Smooth muscle cell (in vitro differentiated cells): ENCODE measurements at regions not wholly inside any gene's neighbourhood (a gene's known extent, or its start where the extent isn't known, plus 50 kb on each side); places are given as distances from the start of the nearest gene placed in this dataset. TPM values are rescaled to one million over a fixed set of nuclear protein-coding genes. Genes with fewer than 3 reads are reported as not detected.

Experiments used
- DNase-seq: peaks from one replicate; lab custom pipeline; 2025; ENCODE audit not compliant: unreplicated experiment; lab: John Stamatoyannopoulos, UW
- H2AFZ ChIP-seq: fragments of 200-600 bp; sonication (generic); 2 replicates; pipeline ENCODE4 v1.6.0; 2016; ENCODE audit warnings: antibody characterized with exemption, low read depth, mild to moderate bottlenecking
- H3F3A ChIP-seq: fragments of 200-600 bp; sonication (generic); 2 replicates; pipeline ENCODE4 v1.6.0; 2017; ENCODE audit warnings: antibody characterized with exemption, low read depth
- H3K27ac ChIP-seq: fragments of 200-600 bp; sonication (generic); 2 replicates; pipeline ENCODE4 v1.5.1; 2016; ENCODE audit warnings: low read depth, mild to moderate bottlenecking
- H3K27me3 ChIP-seq: fragments of 200-600 bp; sonication (generic); 2 replicates; pipeline ENCODE4 v1.6.1; 2016; ENCODE audit warnings: low read depth, mild to moderate bottlenecking
- H3K36me3 ChIP-seq: fragments of 200-600 bp; sonication (generic); 2 replicates; pipeline ENCODE4 v1.5.1; 2016; ENCODE audit warnings: low read depth
- H3K4me1 ChIP-seq: fragments of 200-600 bp; sonication (generic); 2 replicates; pipeline ENCODE4 v1.5.1; 2016; ENCODE audit warnings: low read depth
- H3K4me2 ChIP-seq: fragments of 200-600 bp; sonication (generic); 2 replicates; pipeline ENCODE4 v1.6.0; 2016; ENCODE audit warnings: mild to moderate bottlenecking
- H3K4me3 ChIP-seq: fragments of 200-600 bp; sonication (generic); 2 replicates; pipeline ENCODE4 v1.5.1; 2016; ENCODE audit warnings: mild to moderate bottlenecking
- H3K79me2 ChIP-seq: fragments of 200-600 bp; sonication (generic); 2 replicates; pipeline ENCODE4 v1.6.0; 2016; ENCODE audit warnings: low read depth, mild to moderate bottlenecking
- H3K9ac ChIP-seq: fragments of 200-600 bp; sonication (generic); 2 replicates; pipeline ENCODE4 v1.6.0; 2016; ENCODE audit warnings: low read depth
- H3K9me3 ChIP-seq: fragments of 200-600 bp; sonication (generic); replicated peaks from 2 replicates; pipeline ENCODE4 v1.5.1; 2016; ENCODE audit warnings: low read depth
- H4K20me1 ChIP-seq: fragments of 200-600 bp; sonication (generic); 2 replicates; pipeline ENCODE4 v1.6.0; 2016; ENCODE audit warnings: low read depth
- WGBS: methylation state at CpG from one replicate; pipeline ENCODE4 v1.1.7; 2016; ENCODE audit warnings: low lambda C conversion rate; 5-methylcytosine and 5-hydroxymethylcytosine counted together
- small RNA-seq: library from RNA; depleted of rRNA; stranded (forward); fragments of <200 nt; gene quantifications from one replicate; pipeline ENCODE3, GENCODE V24; 2014
- TF ChIP-seq, protein P1 (sequence below): fragments of 200-600 bp; sonication (generic); IDR thresholded peaks from 2 replicates; pipeline ENCODE4 v1.5.1; 2017; ENCODE audit warnings: borderline replicate concordance, mild to moderate bottlenecking, antibody characterized with exemption; ENCODE audit not compliant: insufficient read depth, poor library complexity, severe bottlenecking

DNA sequence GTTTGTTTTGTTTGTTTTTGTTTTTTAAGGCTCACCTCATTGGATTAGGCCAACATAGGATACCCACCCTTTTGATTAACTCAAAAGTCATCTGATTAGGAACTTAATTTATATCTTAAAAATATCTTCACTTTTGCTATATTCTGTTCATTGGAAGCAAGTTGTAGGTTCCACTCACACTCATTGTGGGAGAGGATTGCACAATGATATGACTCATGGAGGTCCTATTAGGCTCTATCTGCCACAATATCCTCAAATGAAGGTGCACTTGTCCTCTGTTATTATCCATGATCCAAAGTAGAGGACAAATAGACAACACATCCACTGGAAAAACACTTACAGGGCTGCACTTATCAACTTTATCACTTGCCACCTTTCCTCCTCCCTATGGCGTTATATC, 60.5 kb upstream of the ADAMTS3 start:
- H4K20me1 ChIP-seq = no peaks in the 10 kb centered on the region
- no peak overlapping the region for H3K9ac ChIP-seq
- no peak for DNase-seq
- 100% methylated on average over 1 of the region's 1 CpG for WGBS
- H3F3A ChIP-seq = no peaks in the 10 kb centered on the region
- no peak overlapping the region for H3K4me3 ChIP-seq
- no peaks in the 10 kb centered on the region for H3K9me3 ChIP-seq
- H3K4me1 ChIP-seq = no peaks in the 10 kb centered on the region
- TF ChIP-seq, protein P1, sequence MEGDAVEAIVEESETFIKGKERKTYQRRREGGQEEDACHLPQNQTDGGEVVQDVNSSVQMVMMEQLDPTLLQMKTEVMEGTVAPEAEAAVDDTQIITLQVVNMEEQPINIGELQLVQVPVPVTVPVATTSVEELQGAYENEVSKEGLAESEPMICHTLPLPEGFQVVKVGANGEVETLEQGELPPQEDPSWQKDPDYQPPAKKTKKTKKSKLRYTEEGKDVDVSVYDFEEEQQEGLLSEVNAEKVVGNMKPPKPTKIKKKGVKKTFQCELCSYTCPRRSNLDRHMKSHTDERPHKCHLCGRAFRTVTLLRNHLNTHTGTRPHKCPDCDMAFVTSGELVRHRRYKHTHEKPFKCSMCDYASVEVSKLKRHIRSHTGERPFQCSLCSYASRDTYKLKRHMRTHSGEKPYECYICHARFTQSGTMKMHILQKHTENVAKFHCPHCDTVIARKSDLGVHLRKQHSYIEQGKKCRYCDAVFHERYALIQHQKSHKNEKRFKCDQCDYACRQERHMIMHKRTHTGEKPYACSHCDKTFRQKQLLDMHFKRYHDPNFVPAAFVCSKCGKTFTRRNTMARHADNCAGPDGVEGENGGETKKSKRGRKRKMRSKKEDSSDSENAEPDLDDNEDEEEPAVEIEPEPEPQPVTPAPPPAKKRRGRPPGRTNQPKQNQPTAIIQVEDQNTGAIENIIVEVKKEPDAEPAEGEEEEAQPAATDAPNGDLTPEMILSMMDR = no peak
- H3K79me2 ChIP-seq = no peaks in the 10 kb centered on the region
- H2AFZ ChIP-seq = no peak overlapping the region
- no peaks in the 10 kb centered on the region for H3K27me3 ChIP-seq
- no peak overlapping the region for H3K4me2 ChIP-seq
- no peaks in the 10 kb centered on the region for H3K36me3 ChIP-seq
- H3K27ac ChIP-seq = no peak overlapping the region

DNA sequence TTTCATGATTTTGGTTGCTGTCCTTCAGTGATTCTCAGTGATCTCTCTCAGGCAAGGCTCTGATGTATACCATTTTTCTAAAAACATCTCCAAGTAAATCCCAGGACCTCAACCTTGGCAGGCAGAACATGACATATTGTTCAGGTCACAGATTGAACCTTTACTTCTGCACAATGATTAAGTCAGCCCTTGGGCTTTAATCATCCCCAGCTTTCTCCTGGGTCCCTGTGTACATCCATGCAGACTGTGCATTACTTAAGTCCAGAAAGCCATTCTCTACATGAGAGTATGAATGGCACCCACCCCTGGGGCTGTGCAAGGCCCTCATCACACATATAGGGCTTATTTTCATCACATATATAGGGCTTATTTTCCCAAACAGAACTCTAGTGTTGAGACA, 58.7 kb upstream of the ADAMTS3 start:
- no peaks in the 10 kb centered on the region for H3K27me3 ChIP-seq
- H3K4me3 ChIP-seq = no peak overlapping the region
- TF ChIP-seq, protein P1 = no peak
- no peaks in the 10 kb centered on the region for H4K20me1 ChIP-seq
- no peaks in the 10 kb centered on the region for H3K36me3 ChIP-seq
- H3K4me1 ChIP-seq = no peaks in the 10 kb centered on the region
- no peak overlapping the region for H3K9ac ChIP-seq
- no peak overlapping the region for H2AFZ ChIP-seq
- no peaks in the 10 kb centered on the region for H3F3A ChIP-seq
- H3K9me3 ChIP-seq = no peaks in the 10 kb centered on the region
- H3K4me2 ChIP-seq = no peak overlapping the region
- H3K79me2 ChIP-seq = no peaks in the 10 kb centered on the region
- no peak for DNase-seq
- H3K27ac ChIP-seq = no peak overlapping the region

Small RNA genes in the stretch of these regions (small RNA-seq; reads per million reads assigned to genes)
- not detected for gene RNU4ATAC9P
